ENCODE measurements at regions not wholly inside any gene's neighbourhood (a gene's known extent, or its start where the extent isn't known, plus 50 kb on each side); places are given as distances from the start of the nearest gene placed in this dataset.

GRCh38 chr18:38262661-38263060 lies 697.1 kb upstream of the CELF4 start:
- TF ChIP-seq POLR2A (IDR thresholded peaks at IDR 0.05): no peak
- no peak for TF ChIP-seq CTCF (IDR thresholded peaks at IDR 0.05)
- TF ChIP-seq EP300 (IDR thresholded peaks at IDR 0.05): no peak

Measured in ovary (tissue), 3 donors.